Endothelial cell of umbilical vein (primary cell): ENCODE measurements at regions not wholly inside any gene's neighbourhood (a gene's known extent, or its start where the extent isn't known, plus 50 kb on each side); places are given as distances from the start of the nearest gene placed in this dataset.

Source experiments
- BruUV-seq: library from RNA; stranded (reverse); fragments of 400-500 nt; replicated peaks from 2 replicates; lab custom pipeline; 2021; lab: Mats Ljungman, UMichigan
- CTCF ChIA-PET: fragments of 300-600, 350-600 bp; sonication (Branson Sonifier 250); formaldehyde crosslinking; loops from one replicate; lab custom pipeline; 2021; ENCODE audit warnings: antibody characterized with exemption, inconsistent platforms; lab: Charles Lee
- POLR2A ChIA-PET: fragments of 300-600, 350-600 bp; sonication (Branson Sonifier 250); formaldehyde crosslinking; loops from one replicate; lab custom pipeline; 2021; ENCODE audit warnings: antibody characterized with exemption, inconsistent platforms; lab: Charles Lee
- DNase-seq: peaks from one replicate; pipeline ENCODE4 v3.0.0-alpha.2; 2011; ENCODE audit warnings: low read depth, low spot score
- FAIRE-seq: peaks from 2 replicates; lab custom pipeline; 2011; peaks lifted over from hg19 to GRCh38; lab: Jason Lieb, UNC
- H2AFZ ChIP-seq: 2 replicates; pipeline ENCODE4 v1.6.0; 2012; ENCODE audit warnings: low read depth, low read length, control low read depth, inconsistent platforms
- H3K27ac ChIP-seq: 2 replicates; pipeline ENCODE4 v1.5.1; 2011; ENCODE audit warnings: low read depth, mild to moderate bottlenecking, control low read depth, low read length, moderate library complexity; ENCODE audit not compliant: insufficient read depth
- H3K27me3 ChIP-seq, 2 experiments: 2 replicates each; pipeline versions ENCODE4 v1.6.0 to v1.6.1; 2011; ENCODE audit warnings: low read length in 2 of 2, mixed read lengths in 1 of 2; ENCODE audit not compliant: control insufficient read depth in 2 of 2, insufficient read depth in 2 of 2
- H3K36me3 ChIP-seq, 2 experiments: 2 replicates in 1 of 2; 3 replicates in 1 of 2; pipeline ENCODE4 v1.5.1; 2011; ENCODE audit warnings: low read length in 2 of 2, mild to moderate bottlenecking in 1 of 2, moderate library complexity in 1 of 2; ENCODE audit not compliant: control insufficient read depth in 2 of 2, insufficient read depth in 2 of 2; ENCODE audit errors: extremely low read depth in 1 of 2
- H3K4me1 ChIP-seq: 3 replicates; pipeline ENCODE4 v1.5.1; 2011; ENCODE audit warnings: mild to moderate bottlenecking, low read length; ENCODE audit not compliant: control insufficient read depth, insufficient read depth; ENCODE audit errors: extremely low read depth
- H3K4me2 ChIP-seq: 2 replicates; pipeline ENCODE4 v1.6.1; 2011; ENCODE audit warnings: low read length, control low read depth, mixed read lengths; ENCODE audit not compliant: insufficient read depth
- H3K4me3 ChIP-seq, 3 experiments: fragments of 200-600 bp in 1 of 3; sonication (generic), shearing (Covaris generic) in 1 of 3; replicated peaks in 1 of 3; 2 replicates each; pipeline ENCODE4 v1.5.1; 2011 to 2016; ENCODE audit warnings: control low read depth in 3 of 3, low read length in 3 of 3, mild to moderate bottlenecking in 2 of 3, inconsistent platforms in 1 of 3, low read depth in 1 of 3, moderate library complexity in 1 of 3; ENCODE audit not compliant: insufficient read depth in 1 of 3
- H3K79me2 ChIP-seq: 2 replicates; pipeline ENCODE4 v1.6.0; 2012; ENCODE audit warnings: low read length, inconsistent platforms; ENCODE audit not compliant: control insufficient read depth, insufficient read depth
- H3K9ac ChIP-seq: replicated peaks from 2 replicates; pipeline ENCODE3; 2011; ENCODE audit warnings: low read length, control low read depth; ENCODE audit not compliant: insufficient read depth; ENCODE audit errors: extremely low read depth
- H3K9me1 ChIP-seq: replicated peaks from 3 replicates; pipeline ENCODE4 v1.6.0; 2011; ENCODE audit warnings: mild to moderate bottlenecking, low read length; ENCODE audit not compliant: control insufficient read depth, insufficient read depth; ENCODE audit errors: extremely low read depth
- H3K9me3 ChIP-seq: replicated peaks from 2 replicates; pipeline ENCODE4 v1.5.1; 2012; ENCODE audit warnings: low read length, inconsistent platforms; ENCODE audit not compliant: control insufficient read depth, insufficient read depth
- H4K20me1 ChIP-seq: replicated peaks from 2 replicates; pipeline ENCODE3; 2011; ENCODE audit warnings: mild to moderate bottlenecking, low read length; ENCODE audit not compliant: control insufficient read depth, insufficient read depth; ENCODE audit errors: extremely low read depth
- CTCF ChIP-seq, 2 donors: IDR thresholded peaks; 1 replicate in 1 of 2; 2 replicates in 1 of 2; pipeline ENCODE4 v1.5.1; 2011; ENCODE audit warnings: low read length in 2 of 2, mild to moderate bottlenecking in 2 of 2, moderate library complexity in 2 of 2, control low read depth in 1 of 2, inconsistent platforms in 1 of 2, low read depth in 1 of 2; ENCODE audit not compliant: insufficient read depth in 1 of 2; ENCODE audit errors: extremely low read depth in 1 of 2
- EZH2 ChIP-seq: IDR thresholded peaks from 2 replicates; pipeline ENCODE4 v1.6.1; 2012; ENCODE audit warnings: borderline replicate concordance, low read depth, mild to moderate bottlenecking, moderate library complexity, low read length, inconsistent platforms; ENCODE audit not compliant: severe bottlenecking
- FOS ChIP-seq: IDR thresholded peaks from 2 replicates; pipeline ENCODE4 v1.6.1; 2011; ENCODE audit warnings: mild to moderate bottlenecking, low read length, moderate library complexity, borderline replicate concordance; ENCODE audit not compliant: insufficient read depth
- GATA2 ChIP-seq: IDR thresholded peaks from 2 replicates; pipeline ENCODE4 v1.7.0; 2011; ENCODE audit warnings: low read depth, mild to moderate bottlenecking, moderate library complexity, mixed read lengths, low read length; ENCODE audit not compliant: insufficient read length, insufficient read depth
- JUN ChIP-seq: IDR thresholded peaks from 2 replicates; pipeline ENCODE4 v1.6.1; 2011; ENCODE audit warnings: borderline replicate concordance, low read depth; ENCODE audit not compliant: insufficient read length, insufficient read depth
- MAX ChIP-seq: IDR thresholded peaks from 2 replicates; pipeline ENCODE4 v1.6.1; 2011; ENCODE audit not compliant: insufficient read depth, insufficient read length
- MYC ChIP-seq: IDR thresholded peaks from one replicate; pipeline ENCODE4 v1.6.1; 2011; ENCODE audit warnings: mild to moderate bottlenecking, low read depth, low read length
- POLR2A ChIP-seq: IDR thresholded peaks from 2 replicates; pipeline ENCODE4 v1.6.1; 2012; ENCODE audit warnings: low read depth, mild to moderate bottlenecking, control low read depth, low read length
- POLR2AphosphoS5 ChIP-seq: IDR thresholded peaks from 2 replicates; pipeline ENCODE4 v1.6.1; 2012; ENCODE audit warnings: low read depth, mild to moderate bottlenecking, control low read depth, low read length, moderate library complexity; ENCODE audit not compliant: insufficient read depth
- dilution Hi-C: fragments of 300-500 bp; cut with MboI; formaldehyde crosslinking; loops from one replicate; pipeline ENCODE4 v1.15.0; 2019; ENCODE audit warnings: low sequenced_read_pairs; ENCODE audit not compliant: extremely low pct_ligation_motif_present
- intact Hi-C: fragments of 100-400 bp; cut with micrococcal nuclease; formaldehyde crosslinking; loops from one replicate; pipeline ENCODE4 v1.10.0; 2022

- Histone ChIP-seq H3K79me2 (no peaks in the 10 kb centered on the region), H3K36me3 (no peaks in the 10 kb centered on the region), H3K9me3 (no peaks in the 10 kb centered on the region), H4K20me1 (no peaks in the 10 kb centered on the region), H3K4me2 (no peak overlapping the region), H3K27me3 (peaks cover 0 to 4% of the 10 kb centered on the region in 2 experiments), H3K9me1 (no peaks in the 10 kb centered on the region), H3K9ac (no peak overlapping the region), H3K4me3 (no peak overlapping the region), H2AFZ (no peak overlapping the region), H3K4me1 (no peaks in the 10 kb centered on the region), H3K27ac (no peak overlapping the region)
- DNase-seq (no peak), FAIRE-seq (no peak)
- dilution Hi-C loops = no loop called here
- ChIA-PET CTCF (no interaction called here), POLR2A (no interaction called here)
- no peak for TF ChIP-seq EZH2
- no peak for TF ChIP-seq POLR2AphosphoS5
- TF ChIP-seq MYC = no peak
- TF ChIP-seq GATA2 = no peak
- no peak for TF ChIP-seq CTCF (IDR thresholded peaks at IDR 0.05; ENCODE audit: extremely low read depth in 1 of 2, insufficient read depth in 1 of 2, low read depth in 1 of 2, low read length in 2 of 2)
- no peak for TF ChIP-seq MAX
- no peak for TF ChIP-seq JUN
- no peak for TF ChIP-seq FOS
- no peak for TF ChIP-seq POLR2A
- BruUV-seq = no TSS peak
- intact Hi-C loops = no loop called here
Observed at GRCh38 chr20:48354320-48354876, 473.4 kb downstream of the PREX1 start.
